Colon (tissue), 2 donors: ENCODE measurements at regions not wholly inside any gene's neighbourhood (a gene's known extent, or its start where the extent isn't known, plus 50 kb on each side); places are given as distances from the start of the nearest gene placed in this dataset.

Experiments
- FAIRE-seq: peaks from 2 replicates; lab custom pipeline; 2012; peaks lifted over from hg19 to GRCh38; lab: Jason Lieb, UNC
- donor health status: control.
- donor health status: control.

- no peak for FAIRE-seq
Observed at GRCh38 chr2:239762106-239762505, 263.0 kb downstream of the NDUFA10 start.

DNA sequence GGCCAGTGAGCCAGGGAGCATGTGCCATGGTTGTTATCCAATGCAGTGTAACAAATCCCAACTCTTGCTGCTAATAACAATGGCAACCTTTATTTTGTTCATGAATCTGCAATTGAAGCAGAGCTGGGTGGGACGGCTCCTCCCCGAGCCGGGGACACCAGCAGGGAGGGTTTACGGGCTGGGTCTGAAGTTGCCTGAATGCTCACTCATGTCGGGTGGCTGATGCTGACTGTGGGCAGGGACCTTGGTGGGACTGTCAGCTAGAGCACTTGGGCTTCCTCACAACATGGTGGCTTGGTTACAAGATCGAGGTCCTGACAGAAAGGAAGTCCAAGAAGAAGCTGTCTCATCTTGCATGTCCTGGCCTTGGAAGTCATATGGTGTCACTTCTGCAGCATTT lies 264.5 kb downstream of the NDUFA10 start:
- FAIRE-seq: no peak

DNA sequence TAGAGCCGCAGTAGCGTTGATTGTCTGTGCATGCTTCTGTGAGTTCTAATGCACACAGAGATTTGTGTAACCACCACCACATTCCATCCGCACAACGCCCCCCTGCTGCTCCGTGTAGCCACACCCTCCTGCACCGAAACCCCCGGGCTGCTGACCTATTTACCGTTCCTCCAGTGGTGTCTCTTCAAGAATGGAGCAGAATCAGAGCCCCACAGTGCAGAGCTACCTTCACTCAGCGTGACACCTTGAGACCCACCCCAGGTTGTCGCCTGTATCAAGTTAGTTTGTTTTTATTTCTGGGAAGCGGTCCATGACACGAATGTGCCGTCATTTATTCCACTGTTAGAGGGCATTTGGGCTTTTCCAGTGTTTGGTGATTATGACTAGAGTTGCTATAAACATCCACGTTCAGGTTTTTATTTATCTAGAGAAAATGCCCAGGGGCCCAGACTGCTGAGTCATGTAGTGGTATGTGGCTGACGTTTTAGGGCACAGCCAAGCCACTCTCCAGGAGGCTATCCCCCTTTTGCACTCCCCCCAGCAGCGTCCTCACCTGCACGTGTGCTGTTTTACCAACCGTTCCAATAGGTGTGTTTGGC lies 266.8 kb downstream of the NDUFA10 start:
- no peak for FAIRE-seq

DNA sequence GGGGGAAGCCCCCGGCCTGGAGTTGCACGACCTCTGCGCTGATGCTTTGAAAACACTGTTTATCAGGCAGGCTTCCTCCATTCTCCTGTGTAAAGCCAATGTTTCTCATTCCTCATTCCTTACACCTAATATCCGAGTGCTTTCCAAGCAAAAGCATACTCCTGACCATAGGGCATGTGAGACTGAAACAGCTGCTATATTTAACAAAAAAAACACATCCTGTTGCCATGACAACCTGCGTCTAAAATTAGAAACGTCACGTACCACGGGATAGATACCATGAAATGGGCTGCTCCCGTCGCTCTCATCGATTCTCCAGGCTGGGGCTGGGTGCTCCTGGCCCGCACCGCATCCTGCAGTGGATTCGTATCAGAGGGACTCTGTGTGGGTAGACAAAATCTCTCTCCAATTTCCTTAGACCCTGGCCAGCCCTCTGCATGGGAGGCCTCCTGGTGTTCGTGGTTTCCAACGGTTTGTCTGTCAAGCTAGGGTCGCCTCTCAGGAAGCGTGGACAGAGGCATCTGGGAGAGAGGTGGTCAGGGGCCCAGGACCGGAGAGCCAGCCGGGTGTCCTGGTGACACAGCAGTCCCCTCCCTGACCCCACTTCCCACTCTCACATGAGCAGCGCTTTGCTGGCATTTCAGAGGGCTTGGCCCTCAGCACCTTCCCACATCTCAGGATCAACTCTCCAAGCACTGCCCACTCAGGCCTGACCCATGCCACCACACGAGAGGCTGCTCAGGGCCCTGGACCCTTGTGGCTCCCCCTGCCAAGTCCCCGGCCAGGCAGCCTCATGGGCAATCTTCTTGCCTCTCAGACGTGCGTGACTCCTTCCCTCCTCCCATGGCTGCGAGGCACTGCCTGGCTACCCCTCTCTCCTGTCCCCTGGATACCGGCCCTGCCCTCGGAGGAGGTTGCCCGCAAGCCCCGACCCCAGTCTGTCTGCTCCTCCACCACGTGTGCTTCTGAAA lies 268.1 kb downstream of the NDUFA10 start:
- FAIRE-seq: no peak

GRCh38 chr2:239756031-239756789 lies 268.9 kb downstream of the NDUFA10 start:
- FAIRE-seq: no peak

DNA sequence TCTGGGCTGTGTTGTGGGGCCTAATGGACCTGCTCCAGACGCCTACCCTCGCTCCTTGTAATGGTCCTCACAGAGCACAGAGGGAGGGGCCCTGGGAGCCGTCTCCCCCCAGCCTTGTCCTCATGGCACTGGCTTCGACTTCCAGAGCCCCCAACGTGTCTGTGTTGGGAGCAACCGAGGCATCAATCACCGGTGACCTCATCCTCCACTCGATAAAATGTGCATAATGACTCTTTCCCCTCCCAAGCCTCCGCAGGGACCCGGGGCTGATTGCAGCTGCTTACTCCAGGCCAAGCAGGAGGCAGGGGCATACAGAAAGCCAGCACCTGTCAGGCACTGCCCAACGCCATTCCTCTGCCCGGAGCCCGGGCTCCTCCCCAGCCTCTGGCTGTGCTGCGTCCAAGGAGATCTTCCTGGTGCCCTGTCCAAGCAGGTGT lies 271.7 kb downstream of the NDUFA10 start:
- FAIRE-seq: no peak

- no peak for FAIRE-seq
Observed at GRCh38 chr2:239752951-239753350, 272.2 kb downstream of the NDUFA10 start.

- FAIRE-seq: no peak
Observed at GRCh38 chr2:239751679-239752355, 273.3 kb downstream of the NDUFA10 start.

DNA sequence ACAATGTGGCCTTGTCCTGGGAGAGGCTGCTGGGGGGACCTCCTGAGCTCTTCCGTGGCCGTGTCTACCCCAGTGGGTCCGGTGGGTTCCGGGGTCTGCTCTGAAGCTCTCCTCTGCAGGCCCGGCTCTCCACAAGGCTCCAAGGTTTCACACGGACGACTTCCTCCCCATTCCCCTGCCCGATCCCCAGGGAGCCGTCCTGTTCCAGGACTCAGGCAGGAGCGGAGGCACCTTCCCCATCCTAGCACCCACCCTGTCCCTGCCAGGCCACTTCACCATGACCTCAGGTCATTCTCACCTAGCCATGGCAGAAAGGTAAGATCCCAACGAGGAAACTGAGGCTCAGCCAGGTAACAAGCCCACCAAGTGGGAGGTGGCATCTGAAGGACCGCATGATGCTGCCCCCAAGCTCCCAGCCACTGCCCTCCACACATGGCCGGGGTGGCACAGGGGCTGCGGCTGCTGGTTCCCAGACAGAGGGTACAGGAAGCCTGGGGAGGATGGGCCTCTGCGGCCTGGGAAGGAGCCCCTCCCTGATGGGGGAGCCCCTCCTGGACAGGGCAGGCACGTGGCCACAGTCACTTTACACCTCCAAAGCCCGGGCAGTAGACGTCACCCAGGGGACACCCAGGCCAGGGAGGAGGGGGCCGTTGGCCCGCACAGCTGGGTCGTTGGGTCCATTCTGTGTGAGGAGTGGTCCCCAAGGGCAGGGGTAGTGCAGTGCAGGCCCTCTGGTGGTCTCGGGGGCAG lies 274.0 kb downstream of the NDUFA10 start:
- no peak for FAIRE-seq

DNA sequence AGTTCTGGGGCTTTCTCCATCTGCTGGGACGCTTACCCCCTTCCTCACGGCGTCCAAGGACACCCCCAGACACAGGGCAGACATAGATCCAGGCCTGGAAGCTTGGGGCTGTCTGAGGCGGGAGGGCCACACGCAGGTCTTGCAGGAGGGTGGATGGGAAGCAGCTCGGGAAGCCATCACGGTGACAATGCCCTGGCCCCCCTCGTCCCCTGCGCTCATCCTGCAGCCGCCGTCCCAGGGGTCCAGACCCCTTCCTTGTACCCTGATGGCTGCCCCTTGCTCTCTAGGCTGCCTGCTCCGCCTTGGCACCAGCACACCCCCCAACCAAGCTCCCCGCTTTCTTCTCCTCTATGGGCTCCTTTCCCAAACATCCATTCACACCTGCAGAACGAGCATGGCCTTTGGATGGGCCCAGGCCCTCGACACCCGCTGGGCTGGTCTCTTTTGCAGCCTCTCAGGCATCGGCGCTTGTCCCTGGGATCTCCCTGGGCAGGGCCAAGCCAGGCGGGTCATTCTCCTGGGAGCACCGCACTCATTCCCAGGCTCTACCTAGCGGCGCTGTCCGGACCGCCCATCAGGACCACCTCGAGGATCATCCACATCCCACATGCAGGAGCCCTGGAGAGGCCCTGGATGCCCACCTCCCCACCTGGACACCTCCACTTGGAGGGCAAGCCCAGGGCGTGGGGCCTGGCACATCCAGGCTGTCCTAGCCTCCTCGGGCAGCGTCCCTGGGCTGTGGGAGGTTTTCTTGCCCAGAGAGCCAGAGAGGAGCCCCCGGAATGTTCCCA lies 274.9 kb downstream of the NDUFA10 start:
- FAIRE-seq: no peak

GRCh38 chr2:239749272-239749873 lies 275.8 kb downstream of the NDUFA10 start:
- FAIRE-seq: no peak

GRCh38 chr2:239748811-239749210 lies 276.3 kb downstream of the NDUFA10 start:
- no peak for FAIRE-seq

- no peak for FAIRE-seq
Observed at GRCh38 chr2:239747771-239748170, 277.4 kb downstream of the NDUFA10 start.

DNA sequence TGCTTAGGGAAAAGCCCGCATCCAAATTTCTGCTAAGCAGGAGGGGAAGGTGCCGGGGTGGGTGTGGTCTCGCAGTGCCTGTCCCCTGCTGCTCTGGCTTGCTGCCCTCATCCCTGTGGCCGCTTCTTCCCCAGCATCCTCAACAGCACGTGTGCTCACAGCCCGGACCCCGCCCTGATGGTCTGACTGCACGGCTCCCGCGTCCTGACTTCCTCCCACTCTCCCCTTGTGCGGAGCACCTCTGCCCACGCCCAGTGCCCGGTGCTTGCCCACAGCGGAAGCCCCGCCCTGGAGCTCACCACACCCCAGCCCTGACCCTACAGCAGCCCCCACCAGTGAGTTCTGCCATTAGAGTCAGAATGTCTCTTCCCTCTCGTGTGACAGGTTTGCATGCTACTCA lies 277.9 kb downstream of the NDUFA10 start:
- FAIRE-seq: no peak

DNA sequence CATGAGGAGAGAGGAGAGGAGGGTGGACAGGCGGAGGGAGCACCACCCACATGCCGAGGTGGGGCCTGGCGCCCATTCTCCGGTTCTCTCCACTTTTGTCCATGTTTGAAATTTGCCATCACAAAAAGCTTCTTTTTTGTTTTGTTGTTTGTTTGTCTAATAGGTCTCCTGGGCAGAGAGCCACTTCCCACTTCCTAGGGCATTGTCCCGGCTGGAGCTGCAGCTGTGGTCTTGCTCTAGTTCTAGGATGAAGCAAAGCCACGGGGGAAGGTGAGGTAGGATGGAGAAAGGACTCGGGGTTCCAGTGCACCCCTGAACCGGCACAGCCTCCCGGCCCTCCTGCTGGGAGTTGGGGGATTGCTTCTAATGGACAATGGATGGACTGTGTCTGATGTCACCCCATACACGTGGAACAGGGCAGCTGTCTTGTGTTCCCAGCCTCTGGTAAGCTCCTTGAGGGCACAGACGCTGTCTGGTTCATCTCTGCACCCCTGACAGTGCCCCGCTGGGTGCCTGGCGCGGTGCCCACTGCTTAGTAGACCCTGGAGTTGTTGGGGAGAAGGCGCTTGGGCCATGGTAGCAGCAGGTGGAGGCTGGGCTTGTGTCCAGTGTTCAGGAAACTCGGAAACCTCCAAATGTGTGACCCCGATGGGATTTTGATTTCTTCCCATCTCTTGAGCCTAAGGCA lies 278.4 kb downstream of the NDUFA10 start:
- no peak for FAIRE-seq

GRCh38 chr2:239745386-239746227 lies 279.5 kb downstream of the NDUFA10 start:
- FAIRE-seq: no peak

DNA sequence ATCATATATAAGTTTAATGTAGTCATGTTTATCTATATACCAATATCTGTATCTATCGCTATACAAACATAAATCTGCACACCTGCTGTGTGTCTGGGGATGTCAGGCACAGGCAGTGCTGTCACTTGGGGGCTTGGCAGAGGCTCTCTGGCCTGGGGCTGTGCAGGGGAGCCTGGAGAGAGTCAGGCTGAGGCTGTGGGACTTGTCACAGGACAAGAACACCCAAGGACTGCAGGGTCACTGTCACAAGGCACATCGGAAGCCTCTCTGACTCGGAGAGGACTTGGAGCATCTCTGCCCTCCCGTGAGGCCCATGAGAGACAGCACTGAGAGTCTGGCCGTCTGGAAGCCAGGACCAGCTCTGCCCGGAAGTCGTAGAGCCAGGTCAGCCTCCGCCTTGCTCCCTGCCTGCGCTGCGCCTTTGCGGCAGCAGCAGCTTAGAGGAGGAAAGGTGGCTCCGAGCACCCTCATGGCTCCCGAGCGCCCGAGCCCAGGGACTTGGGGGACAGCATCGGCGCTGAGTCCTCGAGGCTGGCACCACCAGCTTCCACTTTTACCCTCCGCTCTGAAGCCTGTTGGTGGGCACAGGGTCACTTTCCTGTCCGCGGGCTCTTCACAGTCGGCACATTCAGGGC lies 280.3 kb downstream of the NDUFA10 start:
- FAIRE-seq: no peak

DNA sequence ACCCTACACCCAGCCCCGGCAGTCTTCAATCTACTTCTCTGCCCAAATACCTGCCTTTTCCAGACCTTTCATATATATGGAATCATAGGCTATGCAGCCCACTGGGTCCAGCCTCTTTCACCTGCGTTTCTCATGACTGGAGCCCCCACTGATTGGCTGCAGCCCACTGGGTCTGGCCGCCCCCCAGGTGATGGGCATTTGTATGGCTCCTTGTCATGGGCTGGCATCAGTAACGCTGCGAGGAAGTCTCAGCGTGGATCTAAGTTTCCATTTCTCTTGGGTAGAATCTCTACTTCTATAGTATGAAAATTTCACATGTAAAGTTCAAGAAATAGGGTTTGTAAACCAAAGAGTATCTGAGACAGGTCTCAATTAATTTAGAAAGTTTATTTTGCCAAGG lies 281.9 kb downstream of the NDUFA10 start:
- FAIRE-seq: no peak
